H9 (cell line): ENCODE measurements at regions not wholly inside any gene's neighbourhood (a gene's known extent, or its start where the extent isn't known, plus 50 kb on each side); places are given as distances from the start of the nearest gene placed in this dataset.

Source experiments
- DNase-seq: peaks from one replicate; pipeline ENCODE4 v3.0.0-alpha.2; 2017
- H2AFZ ChIP-seq: one replicate; pipeline ENCODE4 v1.6.1; 2013; ENCODE audit warnings: mild to moderate bottlenecking, low read length, control low read depth, moderate library complexity
- H2AK5ac ChIP-seq: 2 replicates; pipeline ENCODE4 v1.6.1; 2013; ENCODE audit warnings: low read length, control low read depth, mixed read lengths; ENCODE audit not compliant: insufficient read length
- H2BK120ac ChIP-seq: one replicate; pipeline ENCODE4 v1.6.1; 2013; ENCODE audit warnings: low read depth, mild to moderate bottlenecking, low read length, control low read depth, inconsistent platforms; ENCODE audit not compliant: poor library complexity, severe bottlenecking
- H2BK12ac ChIP-seq: 2 replicates; pipeline ENCODE4 v1.6.1; 2013; ENCODE audit warnings: low read length, control low read depth, mixed read lengths, low read depth; ENCODE audit not compliant: insufficient read length
- H2BK15ac ChIP-seq: 2 replicates; pipeline ENCODE4 v1.6.1; 2013; ENCODE audit warnings: low read depth, low read length, control low read depth
- H2BK20ac ChIP-seq: one replicate; pipeline ENCODE4 v1.6.1; 2013; ENCODE audit warnings: low read depth, mild to moderate bottlenecking, low read length, control low read depth, inconsistent platforms; ENCODE audit not compliant: poor library complexity, severe bottlenecking
- H2BK5ac ChIP-seq: 2 replicates; pipeline ENCODE4 v1.6.1; 2013; ENCODE audit warnings: low read length, control low read depth, mixed read lengths; ENCODE audit not compliant: insufficient read length
- H3K14ac ChIP-seq: 2 replicates; pipeline ENCODE4 v1.6.1; 2013; ENCODE audit warnings: low read length, control low read depth; ENCODE audit not compliant: insufficient read depth
- H3K18ac ChIP-seq: 2 replicates; pipeline ENCODE4 v1.6.1; 2013; ENCODE audit warnings: low read depth, mild to moderate bottlenecking, mixed read lengths, low read length, control low read depth; ENCODE audit not compliant: insufficient read length
- H3K23ac ChIP-seq: 2 replicates; pipeline ENCODE4 v1.6.1; 2013; ENCODE audit warnings: low read length, control low read depth, mixed read lengths, low read depth; ENCODE audit not compliant: insufficient read length
- H3K23me2 ChIP-seq: 2 replicates; pipeline ENCODE4 v1.6.1; 2013; ENCODE audit warnings: low read depth, mild to moderate bottlenecking, mixed read lengths, low read length, control low read depth; ENCODE audit not compliant: insufficient read length, poor library complexity, severe bottlenecking
- H3K27ac ChIP-seq: 2 replicates; pipeline ENCODE4 v1.5.1; 2013; ENCODE audit warnings: low read length, control low read depth, mixed read lengths, low read depth; ENCODE audit not compliant: insufficient read length
- H3K27me3 ChIP-seq: 2 replicates; pipeline ENCODE4 v1.6.1; 2013; ENCODE audit warnings: low read length, control low read depth, inconsistent platforms; ENCODE audit not compliant: insufficient read depth
- H3K4ac ChIP-seq: 2 replicates; pipeline ENCODE4 v1.6.1; 2013; ENCODE audit warnings: low read depth, mild to moderate bottlenecking, control low read depth, inconsistent platforms, low read length, moderate library complexity
- H3K4me1 ChIP-seq: 2 replicates; pipeline ENCODE4 v1.6.1; 2013; ENCODE audit warnings: low read length, control low read depth, inconsistent platforms; ENCODE audit not compliant: insufficient read depth
- H3K4me2 ChIP-seq: 2 replicates; pipeline ENCODE4 v1.6.1; 2013; ENCODE audit warnings: low read length, control low read depth, mixed read lengths; ENCODE audit not compliant: insufficient read length, insufficient read depth
- H3K56ac ChIP-seq: 2 replicates; pipeline ENCODE4 v1.6.1; 2013; ENCODE audit warnings: low read depth, mild to moderate bottlenecking, mixed read lengths, low read length, control low read depth; ENCODE audit not compliant: insufficient read length
- H3K79me1 ChIP-seq: 2 replicates; pipeline ENCODE4 v1.6.1; 2013; ENCODE audit warnings: low read depth, mild to moderate bottlenecking, moderate library complexity, low read length, control low read depth, inconsistent platforms; ENCODE audit not compliant: insufficient read depth, poor library complexity, severe bottlenecking
- H3K79me2 ChIP-seq: 2 replicates; pipeline ENCODE4 v1.6.1; 2013; ENCODE audit warnings: low read length, control low read depth, inconsistent platforms; ENCODE audit not compliant: insufficient read depth
- H3K9ac ChIP-seq: 2 replicates; pipeline ENCODE4 v1.6.1; 2013; ENCODE audit warnings: low read length, control low read depth, mixed read lengths; ENCODE audit not compliant: insufficient read length; ENCODE audit errors: extremely low read depth
- H3K9me3 ChIP-seq: one replicate; pipeline ENCODE4 v1.6.1; 2013; ENCODE audit warnings: low read depth, low read length, inconsistent platforms; ENCODE audit not compliant: control insufficient read depth
- H3T11ph ChIP-seq: one replicate; pipeline ENCODE4 v1.6.1; 2013; ENCODE audit warnings: mild to moderate bottlenecking, low read length, control low read depth, inconsistent platforms
- H4K20me1 ChIP-seq: one replicate; pipeline ENCODE4 v1.6.1; 2013; ENCODE audit not compliant: control insufficient read depth, insufficient read length, insufficient read depth
- H4K5ac ChIP-seq: 2 replicates; pipeline ENCODE4 v1.6.1; 2013; ENCODE audit warnings: low read depth, mild to moderate bottlenecking, mixed read lengths, low read length, control low read depth; ENCODE audit not compliant: insufficient read length
- H4K8ac ChIP-seq: replicated peaks from 2 replicates; pipeline ENCODE4 v1.6.1; 2013; ENCODE audit warnings: low read length, control low read depth, mixed read lengths, low read depth; ENCODE audit not compliant: insufficient read length
- H4K91ac ChIP-seq: 2 replicates; pipeline ENCODE4 v1.6.1; 2013; ENCODE audit warnings: low read depth, mild to moderate bottlenecking, moderate library complexity, mixed read lengths, low read length, control low read depth; ENCODE audit not compliant: insufficient read length
- H3K27ac Mint-ChIP-seq, 3 experiments: 2 replicates in 2 of 3; 3 replicates in 1 of 3; pipeline ENCODE4 v1.8.0; 2020 to 2021; ENCODE audit warnings: mixed read lengths in 3 of 3, mild to moderate bottlenecking in 1 of 3, moderate library complexity in 1 of 3
- H3K27me3 Mint-ChIP-seq: 2 replicates; pipeline ENCODE4 v1.8.0; 2021; ENCODE audit warnings: low read depth, mild to moderate bottlenecking, moderate library complexity, mixed read lengths
- H3K36me3 Mint-ChIP-seq, 3 experiments: 2 replicates in 2 of 3; 3 replicates in 1 of 3; pipeline ENCODE4 v1.8.0; 2020 to 2021; ENCODE audit warnings: low read depth in 3 of 3, mixed read lengths in 3 of 3; ENCODE audit not compliant: insufficient read depth in 1 of 3
- H3K4me1 Mint-ChIP-seq, 2 experiments: 2 replicates each; pipeline ENCODE4 v1.8.0; 2020; ENCODE audit warnings: mixed read lengths in 2 of 2
- H3K4me3 Mint-ChIP-seq, 2 experiments: 2 replicates in 1 of 2; 3 replicates in 1 of 2; pipeline ENCODE4 v1.8.0; 2020 to 2021; ENCODE audit warnings: mild to moderate bottlenecking in 2 of 2, mixed read lengths in 2 of 2, moderate library complexity in 1 of 2
- H3K9me3 Mint-ChIP-seq, 2 experiments: 2 replicates in 1 of 2; 3 replicates in 1 of 2; pipeline ENCODE4 v1.8.0; 2020; ENCODE audit warnings: mild to moderate bottlenecking in 2 of 2, mixed read lengths in 2 of 2, moderate library complexity in 1 of 2
- WGBS: extraction: QIAGEN DNeasy Blood & Tissue Kit; methylation state at CpG from one replicate; pipeline ENCODE4 v1.1.7; 2013; ENCODE audit warnings: missing lambda C conversion rate, low lambda C conversion rate, mixed read lengths; ENCODE audit not compliant: insufficient read length; ENCODE audit errors: extremely low coverage; 5-methylcytosine and 5-hydroxymethylcytosine counted together
- TF ChIP-seq, protein P1 (sequence below): fragments of 200-600 bp; sonication (generic); conservative IDR thresholded peaks from 3 replicates; pipeline ENCODE4 v1.8.0; 2021; ENCODE audit warnings: antibody characterized with exemption, mild to moderate bottlenecking

DNA sequence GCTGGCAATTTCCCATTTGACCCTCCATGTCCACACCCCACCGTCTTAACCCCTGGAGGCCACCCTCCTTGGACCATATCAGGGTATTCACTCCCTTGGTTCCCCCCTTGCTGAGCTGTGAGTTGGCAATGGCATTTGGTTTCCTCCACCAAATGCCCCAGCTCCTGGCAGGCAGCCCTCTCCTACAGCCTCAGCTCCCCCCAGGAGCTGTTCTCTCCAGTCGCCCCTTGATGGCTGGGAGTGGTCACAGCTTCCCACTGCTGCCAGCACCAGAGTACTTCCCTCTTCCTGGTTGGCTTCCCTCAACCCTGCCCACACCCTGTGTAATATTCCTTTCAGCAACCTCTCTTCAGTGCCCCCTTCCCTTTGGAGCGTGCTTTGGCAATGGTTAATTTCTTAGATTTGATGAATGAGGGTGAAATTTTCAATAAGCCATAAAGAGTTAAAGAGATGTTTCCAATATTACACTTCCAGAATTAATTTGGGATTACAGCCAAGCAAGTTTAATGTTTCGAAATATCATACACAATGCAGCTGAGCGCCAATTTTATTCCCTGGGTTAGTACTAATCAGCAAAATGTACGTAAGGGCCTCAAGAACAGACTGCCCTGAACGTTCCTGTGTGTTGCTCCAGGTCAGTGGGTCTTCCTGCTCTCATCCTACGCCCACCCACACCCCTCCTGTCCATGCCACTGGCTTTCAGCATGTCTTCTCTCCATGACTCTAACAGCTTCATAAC is 207.1 kb upstream of the NFE2L3 start:
- Histone ChIP-seq H3K23ac (no peak overlapping the region), H4K5ac (no peak overlapping the region), H3K4me2 (no peak overlapping the region), H3K23me2 (peaks cover 4% of the 10 kb centered on the region), H3T11ph (no peak overlapping the region), H3K79me2 (peaks cover 1% of the 10 kb centered on the region; the same call in 1 of the 2 replicates), H3K9me3 (no peaks in the 10 kb centered on the region), H2BK120ac (no peak overlapping the region), H4K20me1 (no peaks in the 10 kb centered on the region), H3K79me1 (no peaks in the 10 kb centered on the region), H3K9ac (no peak overlapping the region), H3K4ac (no peak overlapping the region), H3K4me1 (peaks cover 9% of the 10 kb centered on the region; the same call in 1 of the 2 replicates), H2AFZ (no peak overlapping the region), H2BK12ac (no peak overlapping the region), H2BK5ac (no peak overlapping the region), H3K18ac (no peak overlapping the region), H3K27ac (no peak overlapping the region), H2AK5ac (no peak overlapping the region), H3K56ac (no peak overlapping the region), H4K91ac (no peak overlapping the region), H2BK20ac (no peak overlapping the region), H3K27me3 (no peaks in the 10 kb centered on the region), H4K8ac (no peak overlapping the region), H2BK15ac (no peak overlapping the region), H3K14ac (no peak overlapping the region)
- H3K27me3 Mint-ChIP-seq, result peaks cover 10% of the 10 kb centered on the region
- H3K36me3 Mint-ChIP-seq, result peaks cover 3 to 6% (median 3%) of the 10 kb centered on the region in 3 experiments; a peak in 4 of 7 replicates
- no peak overlapping the region for H3K4me3 Mint-ChIP-seq
- peak; percentile 34 for DNase-seq
- no CpG with 5 or more reads among the region's 8 CpGs for WGBS
- H3K9me3 Mint-ChIP-seq, result no peaks in the 10 kb centered on the region; a peak in 1 of 5 replicates
- H3K4me1 Mint-ChIP-seq, result peaks cover 41 to 43% of the 10 kb centered on the region in 2 experiments
- no peak overlapping the region for H3K27ac Mint-ChIP-seq
- TF ChIP-seq, protein P1, sequence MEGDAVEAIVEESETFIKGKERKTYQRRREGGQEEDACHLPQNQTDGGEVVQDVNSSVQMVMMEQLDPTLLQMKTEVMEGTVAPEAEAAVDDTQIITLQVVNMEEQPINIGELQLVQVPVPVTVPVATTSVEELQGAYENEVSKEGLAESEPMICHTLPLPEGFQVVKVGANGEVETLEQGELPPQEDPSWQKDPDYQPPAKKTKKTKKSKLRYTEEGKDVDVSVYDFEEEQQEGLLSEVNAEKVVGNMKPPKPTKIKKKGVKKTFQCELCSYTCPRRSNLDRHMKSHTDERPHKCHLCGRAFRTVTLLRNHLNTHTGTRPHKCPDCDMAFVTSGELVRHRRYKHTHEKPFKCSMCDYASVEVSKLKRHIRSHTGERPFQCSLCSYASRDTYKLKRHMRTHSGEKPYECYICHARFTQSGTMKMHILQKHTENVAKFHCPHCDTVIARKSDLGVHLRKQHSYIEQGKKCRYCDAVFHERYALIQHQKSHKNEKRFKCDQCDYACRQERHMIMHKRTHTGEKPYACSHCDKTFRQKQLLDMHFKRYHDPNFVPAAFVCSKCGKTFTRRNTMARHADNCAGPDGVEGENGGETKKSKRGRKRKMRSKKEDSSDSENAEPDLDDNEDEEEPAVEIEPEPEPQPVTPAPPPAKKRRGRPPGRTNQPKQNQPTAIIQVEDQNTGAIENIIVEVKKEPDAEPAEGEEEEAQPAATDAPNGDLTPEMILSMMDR, result no peak
